ENCODE measurements at regions not wholly inside any gene's neighbourhood (a gene's known extent, or its start where the extent isn't known, plus 50 kb on each side); places are given as distances from the start of the nearest gene placed in this dataset.
"Not testable (repeated sequence)": the region's sequence is repeated elsewhere in the genome, so short reads cannot be mapped to it uniquely, and the experiment has no call there.

DNA sequence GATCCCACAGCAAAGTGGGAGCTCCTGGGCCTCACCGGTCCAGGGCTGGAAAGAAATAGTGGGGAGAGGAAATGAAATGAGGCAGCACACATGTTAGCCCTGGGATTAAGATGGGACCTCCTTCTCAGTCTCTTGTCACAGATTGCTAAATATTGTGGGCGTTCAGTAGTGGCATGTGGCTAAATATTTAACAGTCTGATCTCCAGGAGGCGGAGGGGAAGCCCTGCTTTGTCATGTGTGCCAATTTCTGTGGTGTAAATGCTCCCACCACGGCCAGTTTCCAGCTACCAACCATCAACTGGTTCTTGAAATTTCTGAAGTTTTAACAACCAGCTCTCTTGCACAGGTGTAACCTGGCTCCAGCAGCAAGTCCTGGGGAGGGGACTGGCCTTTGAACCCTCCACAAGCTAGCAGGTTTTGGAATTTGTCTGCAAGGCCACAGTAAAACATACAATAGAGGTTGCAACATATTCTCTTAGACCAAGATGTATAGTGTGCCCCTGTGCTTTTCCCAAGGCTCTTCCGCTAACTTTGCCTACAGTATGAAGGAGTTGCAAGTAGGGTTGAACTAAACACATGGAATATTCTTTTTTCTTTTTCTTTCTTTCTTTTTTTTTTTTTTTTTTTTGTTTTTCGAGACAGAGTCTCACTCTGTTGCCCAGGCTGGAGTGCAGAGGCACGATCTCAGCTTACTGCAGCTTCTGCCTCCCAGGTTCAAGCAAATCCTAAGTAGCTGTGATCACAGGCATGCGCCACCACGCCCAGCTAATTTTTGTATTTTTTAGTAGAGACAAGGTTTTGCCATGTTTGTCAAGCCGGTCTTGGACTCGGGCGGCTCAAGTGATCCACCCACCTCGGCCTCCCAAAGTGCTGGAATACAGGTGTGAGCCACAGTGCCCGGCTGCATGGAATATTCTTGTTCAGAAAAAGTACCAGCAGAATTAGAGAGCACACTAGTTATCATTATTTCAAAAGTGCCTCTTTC, 103.1 kb upstream of the PCBD1 start:
- peak; percentile 93 for DNase-seq

DNA sequence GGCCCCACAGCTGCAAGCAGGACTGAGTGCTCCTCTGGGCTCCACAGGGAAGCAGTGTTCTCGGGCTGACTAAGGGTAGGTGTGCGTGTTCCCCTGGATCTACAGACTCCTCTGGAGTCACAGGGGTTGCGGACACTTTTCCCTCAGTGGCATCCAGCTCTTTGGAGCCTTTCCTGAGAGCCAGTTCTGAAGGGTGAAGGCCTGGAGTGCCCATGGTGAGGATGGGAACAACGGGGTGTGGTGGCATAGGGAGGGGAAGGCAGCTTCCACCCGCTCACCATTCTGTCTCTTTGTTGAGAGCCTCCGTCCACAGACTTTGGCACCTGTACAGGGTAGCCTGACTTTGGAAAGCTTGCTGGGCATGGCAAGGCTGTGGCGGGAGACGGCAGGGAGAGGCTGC, 104.1 kb upstream of the PCBD1 start:
- DNase-seq, result no peak

DNA sequence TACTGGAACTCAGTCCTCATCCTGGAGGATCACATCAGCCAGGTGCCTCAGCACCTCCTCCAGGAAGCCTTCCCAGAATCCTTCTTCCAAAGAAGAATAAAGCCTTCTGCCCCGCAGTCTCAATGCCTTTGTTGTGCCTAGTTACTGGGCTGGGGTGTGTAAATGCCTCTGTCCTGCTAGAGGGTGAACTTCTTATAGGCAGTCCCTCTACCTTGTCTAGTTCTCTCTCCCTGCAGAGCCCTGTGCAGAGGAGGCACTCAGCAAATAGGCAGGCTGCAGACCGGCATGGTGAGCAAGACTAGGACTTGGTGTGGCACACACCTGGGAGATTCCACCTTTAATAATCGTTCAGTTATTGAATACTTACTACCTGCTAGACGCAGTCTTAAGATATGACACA, 104.7 kb upstream of the PCBD1 start:
- DNase-seq, result no peak

DNA sequence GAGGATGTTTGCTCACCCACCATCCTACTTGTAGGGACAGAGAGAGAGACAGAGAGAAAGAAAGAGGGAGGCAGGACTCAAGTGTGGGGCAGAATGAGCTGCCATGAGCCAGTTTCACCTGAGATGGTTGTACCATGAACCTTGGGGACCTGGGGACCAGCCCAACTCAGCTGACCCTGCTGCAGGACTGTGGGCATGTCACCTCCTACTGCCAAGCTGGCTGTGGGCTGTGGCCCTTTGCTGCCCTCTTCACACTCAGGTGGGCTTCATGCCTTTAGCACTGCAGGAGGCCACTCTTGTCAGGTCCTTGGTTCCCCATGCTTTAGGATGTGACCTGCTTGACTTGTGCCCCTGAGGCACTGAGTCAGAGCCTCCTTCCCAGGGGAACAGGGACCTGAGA, 108.2 kb upstream of the PCBD1 start:
- no peak for DNase-seq

DNA sequence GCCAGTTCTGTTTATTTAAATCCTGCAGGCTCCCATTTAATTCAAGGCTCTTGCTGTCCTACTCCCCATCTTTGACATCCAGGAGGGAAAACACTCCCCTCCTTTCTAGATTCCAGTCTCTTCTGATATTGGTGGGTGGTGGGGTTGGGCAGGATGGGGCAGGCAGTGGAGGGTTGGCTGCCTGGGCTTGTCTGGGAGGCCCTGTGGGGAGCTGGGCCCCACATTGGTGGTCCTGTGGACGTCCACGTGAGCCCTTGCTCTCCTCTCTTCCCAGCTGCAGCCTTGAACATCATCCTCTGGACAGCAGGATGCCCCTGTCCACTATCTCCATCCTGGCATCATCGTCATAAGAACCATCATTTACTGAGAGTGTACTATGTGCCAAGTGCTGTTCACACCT, 108.9 kb upstream of the PCBD1 start:
- DNase-seq, result no peak

DNA sequence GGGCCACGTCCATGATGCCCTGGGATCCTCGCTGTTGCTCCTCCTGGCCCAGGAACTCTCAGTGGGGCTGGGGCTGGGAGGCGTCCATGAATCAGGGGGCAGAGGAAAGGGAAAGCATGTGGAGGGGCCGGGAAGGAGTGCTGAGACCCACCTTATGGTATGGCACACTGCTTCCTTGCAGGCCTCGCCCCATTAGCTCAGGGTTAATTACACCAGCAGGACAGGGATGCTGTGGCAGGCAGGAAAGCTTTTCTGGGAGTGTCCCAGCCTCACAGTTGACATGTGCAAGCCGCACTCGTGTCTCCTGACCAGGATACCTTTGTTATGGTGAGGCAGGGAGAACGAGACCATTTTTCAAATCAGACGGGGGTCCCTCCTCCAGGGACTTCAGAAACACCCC, 109.7 kb upstream of the PCBD1 start:
- no peak for DNase-seq

DNA sequence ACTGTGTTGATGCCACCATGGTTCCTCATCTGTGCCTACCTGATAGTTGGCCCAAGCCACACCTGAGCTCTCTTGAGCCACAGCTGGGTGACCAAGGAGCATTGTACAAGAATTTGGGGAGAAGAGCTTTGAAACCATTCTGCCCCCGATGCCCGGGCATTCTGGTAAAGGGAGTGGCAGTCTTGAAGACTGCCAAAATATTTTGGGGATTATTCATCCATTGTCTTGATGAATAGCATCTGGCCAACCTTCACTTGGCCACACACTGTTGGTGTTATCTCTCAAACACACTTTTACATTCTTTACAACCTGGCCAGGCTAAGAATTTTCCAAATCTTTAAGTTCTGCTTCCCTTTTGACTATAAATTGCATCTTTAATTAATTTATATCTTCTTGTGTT, 113.1 kb upstream of the PCBD1 start:
- DNase-seq, result no peak

DNA sequence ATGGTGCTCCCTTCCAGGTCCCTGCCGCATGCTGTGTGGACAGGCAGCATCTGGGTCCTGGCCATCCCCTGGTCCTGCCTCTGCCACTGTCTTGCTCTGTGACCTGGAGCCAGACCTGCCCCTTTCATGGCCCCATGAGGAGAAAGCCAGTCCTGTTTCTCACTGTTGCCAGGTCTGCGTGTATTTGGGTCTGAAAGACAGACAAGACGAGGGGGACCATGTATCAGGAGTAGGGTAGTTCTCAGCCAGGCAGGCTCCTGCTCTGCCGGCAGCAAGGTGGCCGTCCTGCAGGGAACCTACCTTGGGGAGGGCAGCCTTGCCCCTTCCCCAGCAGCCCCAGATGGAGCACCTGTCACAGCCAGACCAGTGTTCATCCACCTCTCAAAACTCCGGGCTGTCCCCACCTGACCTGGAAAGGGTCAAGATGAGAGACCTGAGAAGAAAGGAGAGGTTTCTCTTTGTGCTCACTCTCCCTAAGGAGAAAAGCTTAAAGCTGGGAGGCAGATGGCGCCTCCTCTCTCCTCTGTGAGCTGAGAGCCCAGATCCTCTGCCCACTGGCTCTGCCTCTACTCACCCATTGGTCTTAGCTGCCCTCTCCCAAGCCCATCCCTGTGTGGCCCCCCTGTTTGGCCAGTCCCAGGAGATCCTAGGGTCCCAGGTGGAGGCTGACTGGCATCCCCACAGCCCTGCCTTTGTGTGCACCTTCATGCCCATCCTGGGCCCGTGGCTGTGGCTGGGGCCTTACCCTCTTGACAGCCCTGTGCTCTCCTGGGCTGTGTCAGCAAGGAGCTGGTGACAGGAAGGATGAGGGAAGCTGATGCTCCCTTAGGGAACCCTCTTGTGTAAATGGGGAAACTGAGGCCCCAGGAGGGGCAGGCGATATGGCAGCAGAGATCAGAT, 116.1 kb upstream of the PCBD1 start:
- no peak for DNase-seq

DNA sequence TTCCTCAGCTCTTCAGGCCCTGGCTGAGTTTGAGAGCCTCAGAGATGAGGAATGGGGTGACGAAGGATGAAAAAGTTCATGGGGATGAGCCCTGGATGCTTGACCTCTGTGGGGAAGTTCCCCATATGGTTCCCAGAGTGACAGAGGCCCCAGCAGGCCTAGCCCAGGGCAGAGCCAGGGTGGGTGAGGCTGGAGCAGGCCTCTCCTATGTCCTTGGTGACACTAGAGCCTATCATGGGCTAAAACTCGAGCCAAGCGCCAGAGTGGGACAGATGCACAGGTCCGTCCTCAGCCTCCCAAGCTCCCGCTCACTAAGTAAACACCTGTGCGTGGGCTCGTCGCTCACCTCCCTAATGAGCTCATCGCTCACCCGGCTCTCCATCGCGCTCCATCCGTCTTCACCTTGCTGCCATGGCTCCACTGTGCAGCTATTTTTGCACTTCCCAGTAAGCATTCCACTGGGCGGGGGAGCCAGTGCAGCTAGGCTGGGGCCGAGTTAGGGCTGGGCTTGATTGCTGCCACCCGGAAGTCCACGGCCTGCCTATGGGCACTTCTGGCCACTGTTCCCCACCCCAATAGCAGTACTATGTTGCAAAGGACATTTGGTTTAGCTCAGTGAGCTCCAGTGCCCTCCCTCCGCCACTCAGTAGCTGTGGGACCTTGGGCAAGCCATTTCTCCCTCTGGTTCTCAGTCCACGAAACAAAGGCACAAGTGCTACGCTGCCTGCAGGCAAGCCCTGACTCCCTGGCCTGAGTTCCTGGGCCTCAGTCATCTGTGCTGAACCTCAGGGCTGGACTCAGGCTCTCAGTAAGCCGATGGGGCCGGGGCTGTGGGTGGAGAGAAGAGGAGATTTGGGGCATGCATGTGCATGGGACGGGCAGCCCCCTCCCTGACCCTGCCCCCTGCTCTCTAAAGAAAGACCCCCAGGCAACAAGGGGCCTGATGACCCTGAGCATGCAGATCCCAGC, 117.3 kb upstream of the PCBD1 start:
- DNase-seq, result no peak

DNA sequence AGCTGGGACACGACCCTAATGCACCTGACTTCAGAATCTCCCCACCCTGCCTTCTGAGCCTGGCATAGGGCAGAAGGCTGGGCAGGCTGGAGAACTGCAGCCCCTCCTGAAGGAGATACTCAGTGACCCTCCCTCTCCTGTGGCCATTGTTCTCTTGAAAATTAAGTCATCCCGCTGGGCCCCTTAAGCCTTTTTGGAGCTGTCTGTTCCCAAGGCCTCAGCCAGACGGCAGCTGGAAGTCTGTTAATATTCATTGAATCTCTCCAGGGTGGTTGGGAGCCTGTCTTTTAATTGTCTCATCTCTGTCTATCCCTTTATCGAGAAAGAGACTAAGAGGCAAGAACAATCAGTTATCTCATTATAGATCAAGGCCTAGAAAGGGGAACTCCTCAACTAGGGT, 118.1 kb upstream of the PCBD1 start:
- DNase-seq, result no peak

DNA sequence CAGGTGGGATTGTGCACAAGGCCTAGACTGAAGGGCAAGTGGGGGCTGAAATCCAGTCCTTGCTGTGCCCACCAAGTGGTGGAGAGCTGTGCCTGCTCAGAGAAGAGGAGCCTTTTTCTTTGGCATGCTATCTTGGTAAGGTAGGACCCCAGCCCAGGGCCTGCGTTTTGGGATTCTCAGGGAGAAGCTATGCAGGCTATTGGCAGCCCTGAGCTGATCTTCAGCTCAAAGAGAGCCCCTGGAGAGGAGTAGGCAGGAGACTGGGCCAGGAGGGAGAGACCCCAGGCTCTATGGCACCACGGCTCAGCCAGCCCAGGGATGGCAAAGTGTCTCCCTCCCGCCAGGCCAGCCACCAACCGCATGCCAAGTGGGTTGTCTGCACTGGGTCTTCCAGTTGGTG, 119.2 kb upstream of the PCBD1 start:
- no peak for DNase-seq

DNA sequence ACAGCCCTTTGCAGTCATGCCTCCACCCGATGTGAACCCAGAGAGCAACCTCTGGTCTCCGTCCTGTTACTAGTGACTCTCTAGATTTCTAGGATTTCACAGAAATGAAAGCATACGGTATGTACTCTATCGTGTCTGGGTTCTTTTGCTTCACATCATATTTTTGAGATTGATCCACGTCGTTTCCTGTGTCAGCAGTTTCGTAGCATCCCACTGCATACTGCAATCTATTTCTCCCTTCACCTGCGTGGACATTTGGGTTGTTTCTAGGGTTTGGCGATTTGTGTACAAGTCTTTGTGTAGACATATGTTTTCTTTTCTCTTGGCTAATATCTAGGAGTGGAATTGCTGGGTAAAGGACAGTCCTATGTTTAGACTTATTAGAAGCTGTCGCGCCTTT, 119.8 kb upstream of the PCBD1 start:
- no peak for DNase-seq

DNA sequence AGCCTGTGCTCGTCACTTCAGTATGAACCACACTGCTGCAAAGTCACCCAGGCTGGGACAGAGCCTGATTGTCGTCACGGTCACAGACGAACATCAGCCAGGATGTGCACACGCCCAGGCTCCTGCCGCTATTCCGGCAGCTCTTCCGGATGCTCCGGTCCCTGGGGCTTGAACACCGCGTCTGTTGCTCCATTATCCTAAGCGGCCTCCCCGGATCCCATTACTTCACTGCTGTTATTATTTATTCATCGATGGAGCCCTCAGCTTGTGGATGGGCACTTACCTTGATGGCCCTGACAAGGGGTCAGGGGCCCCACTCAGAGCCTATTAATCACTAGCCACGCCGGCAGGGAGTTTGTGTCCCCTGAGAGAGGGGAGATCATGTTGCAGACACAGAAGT, 120.8 kb upstream of the PCBD1 start:
- DNase-seq, result no peak

DNA sequence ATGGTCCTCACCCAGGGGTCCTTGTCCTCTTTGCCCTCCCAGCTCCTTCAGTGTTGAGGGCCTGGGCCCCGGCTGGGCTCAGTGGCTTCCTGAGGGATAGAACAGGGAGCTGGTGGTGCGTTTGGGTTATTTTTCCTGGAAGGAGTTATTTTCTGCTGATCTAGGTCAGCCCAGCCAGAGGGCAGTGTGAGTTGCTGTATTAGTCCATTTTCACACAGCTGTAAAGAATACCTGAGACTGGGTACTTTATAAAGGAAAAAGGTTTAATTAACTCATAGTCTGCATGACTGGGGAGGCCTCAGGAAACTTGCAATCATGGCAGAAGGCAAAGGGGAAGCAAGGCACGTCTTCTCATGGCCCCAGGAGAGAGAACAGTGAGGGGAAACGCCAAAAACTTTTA, 122.4 kb upstream of the PCBD1 start:
- no peak for DNase-seq

DNA sequence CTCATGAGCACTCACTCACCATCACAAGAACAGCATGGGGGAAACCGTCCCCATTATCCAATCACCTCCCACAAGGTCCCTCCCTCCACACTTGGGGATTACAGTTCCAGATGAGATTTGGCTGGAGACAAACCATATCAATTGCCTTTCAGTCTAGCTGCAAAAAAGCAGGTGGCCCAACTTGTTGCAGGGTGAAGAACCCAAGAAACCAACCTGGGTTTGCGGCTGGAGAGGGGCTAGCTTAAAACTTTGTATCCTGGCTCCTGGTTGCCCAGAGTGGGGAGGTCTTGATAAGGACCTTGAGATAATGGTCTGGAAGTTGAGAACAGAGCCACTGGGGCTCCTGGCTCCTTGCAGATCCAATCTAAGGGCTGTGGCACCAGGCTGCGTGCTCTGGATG, 122.8 kb upstream of the PCBD1 start:
- DNase-seq, result no peak

DNA sequence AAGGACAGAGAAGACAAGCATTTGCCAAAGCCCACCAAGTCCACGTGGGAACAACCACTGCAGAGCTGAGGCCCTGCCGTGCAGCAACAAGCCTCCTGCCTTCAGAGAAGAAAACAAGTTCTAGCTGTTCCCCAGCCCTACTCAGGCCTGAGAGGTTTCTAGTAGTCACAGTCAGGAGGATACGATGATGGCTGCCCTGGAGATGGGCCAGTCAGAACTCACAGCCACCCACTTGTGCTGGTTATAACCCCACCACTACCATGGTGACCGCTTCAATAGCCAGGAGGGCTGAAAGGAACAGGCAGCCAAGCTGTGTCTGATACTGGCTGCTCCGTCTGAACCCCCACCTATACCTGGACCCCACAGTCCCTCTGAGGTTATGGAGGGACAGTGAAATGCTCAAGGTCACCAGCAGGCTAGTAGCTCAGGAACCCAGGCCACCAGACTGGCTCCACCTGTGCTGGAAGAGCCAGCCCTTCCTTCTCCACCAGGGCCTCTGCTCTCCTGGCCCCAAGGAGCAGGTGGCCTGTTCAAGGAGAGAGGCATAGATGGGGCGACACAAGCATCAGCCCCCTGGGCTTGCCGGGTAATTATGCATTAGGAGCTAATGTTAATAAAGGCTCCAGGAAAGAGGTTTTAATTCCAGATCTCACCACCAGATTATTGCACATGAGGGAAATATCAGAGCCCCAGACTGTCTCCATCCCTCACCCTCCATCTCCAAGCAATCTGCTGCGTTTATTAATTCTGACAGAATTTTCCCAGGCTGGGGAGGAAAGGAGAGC, 125.8 kb upstream of the PCBD1 start:
- no peak for DNase-seq

DNA sequence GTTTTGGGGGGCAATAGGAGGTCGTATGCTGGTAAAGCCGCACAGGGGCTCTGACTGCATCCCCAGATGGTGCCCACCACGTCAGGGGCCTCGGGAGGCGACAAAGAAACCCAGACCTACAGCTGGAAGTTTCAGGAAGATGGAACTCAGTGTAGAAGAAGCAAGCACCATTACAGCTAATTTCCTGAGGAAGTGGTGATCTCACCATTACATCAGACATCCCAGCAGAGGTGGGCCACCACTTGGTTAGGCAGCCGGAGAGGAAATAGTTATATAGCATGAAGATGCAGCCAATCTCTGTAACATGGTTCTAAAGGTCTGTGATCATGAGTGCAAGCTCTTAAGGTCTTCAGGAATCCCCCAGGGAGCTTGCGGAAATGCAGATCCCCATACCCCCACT, 127.3 kb upstream of the PCBD1 start:
- DNase-seq, result peak; percentile 53

DNA sequence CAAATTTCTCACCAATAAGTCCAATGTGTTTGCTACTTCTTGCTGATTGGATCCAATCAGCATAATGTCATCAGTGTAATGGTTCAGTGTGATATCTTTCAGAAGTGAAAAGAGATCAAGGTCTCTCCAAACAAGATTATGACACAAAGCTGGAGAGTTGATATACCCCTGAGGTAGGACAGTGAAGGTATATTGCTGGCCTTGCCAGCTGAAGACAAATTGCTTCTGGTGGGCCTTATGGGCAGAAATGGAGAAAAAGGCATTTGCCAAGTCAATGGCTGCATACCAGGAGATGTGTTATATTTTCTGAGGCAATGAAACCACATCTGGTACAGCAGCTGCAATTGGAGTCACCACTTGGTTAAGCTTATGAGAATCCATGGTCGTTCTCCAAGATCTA, 131.7 kb upstream of the PCBD1 start:
- DNase-seq, result not testable (repeated sequence)

DNA sequence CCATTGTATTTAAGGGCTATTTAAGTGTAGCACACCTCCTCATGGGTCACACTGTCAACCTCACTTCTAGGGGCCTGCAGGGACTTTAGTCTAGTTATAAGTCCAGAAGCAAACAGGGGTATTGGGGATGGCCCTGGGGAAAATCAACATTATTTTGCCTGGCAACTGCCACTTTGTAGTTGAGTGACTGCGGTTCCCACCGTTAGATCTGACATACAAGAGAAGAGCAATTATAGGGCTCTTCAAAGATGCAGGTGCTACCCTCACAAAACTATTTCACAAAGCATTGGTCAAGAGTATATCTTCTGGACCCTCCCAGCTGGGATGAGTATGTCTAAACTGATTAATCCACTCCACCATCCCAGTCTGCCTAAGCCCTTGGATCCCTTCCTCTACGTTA, 133.0 kb upstream of the PCBD1 start:
- no peak for DNase-seq

DNA sequence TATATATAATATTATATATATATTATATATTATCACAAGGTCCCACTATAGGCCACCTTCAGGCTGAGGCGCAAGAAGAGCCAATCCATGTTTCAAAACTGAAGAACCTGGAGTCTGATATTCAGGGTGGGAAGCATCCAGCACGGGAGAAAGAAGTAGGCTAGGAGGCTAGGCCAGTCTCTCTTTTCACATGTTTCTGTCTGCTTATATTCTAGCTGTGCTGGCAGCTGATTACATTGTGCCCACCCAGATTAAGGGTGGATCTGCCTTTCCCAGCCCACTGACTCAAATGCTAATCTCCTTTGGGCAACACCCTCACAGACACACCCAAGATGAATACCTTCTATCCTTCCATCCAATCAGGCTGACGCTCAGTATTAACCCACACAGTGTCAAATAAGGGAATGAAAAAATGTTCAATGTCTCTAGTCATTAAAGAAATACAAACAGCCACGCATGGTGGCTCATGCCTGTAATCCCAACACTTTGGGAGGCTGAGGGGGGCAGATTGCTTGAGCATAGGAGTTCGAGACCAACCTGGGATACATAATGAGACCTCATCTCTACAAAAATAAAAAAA, 135.4 kb upstream of the PCBD1 start:
- DNase-seq, result no peak

DNA sequence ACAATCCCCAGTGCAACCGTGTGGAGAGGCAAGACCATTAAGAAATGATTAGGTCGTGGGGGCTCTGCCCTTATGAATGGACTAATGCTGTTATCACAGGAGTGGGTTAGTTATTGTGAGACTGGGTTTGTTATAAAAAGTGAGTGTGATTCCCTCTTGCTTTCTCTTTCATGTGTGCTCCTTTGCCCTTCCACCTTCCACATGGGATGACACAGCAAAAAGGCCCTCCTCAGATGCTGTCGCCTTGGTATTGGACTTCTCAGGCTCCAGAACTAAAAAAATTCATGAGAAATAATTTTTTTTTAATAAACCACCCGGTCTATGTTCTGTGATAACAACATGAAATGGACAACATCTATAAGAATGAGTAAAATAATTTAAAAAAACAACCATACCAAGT, 136.1 kb upstream of the PCBD1 start:
- DNase-seq, result no peak

DNA sequence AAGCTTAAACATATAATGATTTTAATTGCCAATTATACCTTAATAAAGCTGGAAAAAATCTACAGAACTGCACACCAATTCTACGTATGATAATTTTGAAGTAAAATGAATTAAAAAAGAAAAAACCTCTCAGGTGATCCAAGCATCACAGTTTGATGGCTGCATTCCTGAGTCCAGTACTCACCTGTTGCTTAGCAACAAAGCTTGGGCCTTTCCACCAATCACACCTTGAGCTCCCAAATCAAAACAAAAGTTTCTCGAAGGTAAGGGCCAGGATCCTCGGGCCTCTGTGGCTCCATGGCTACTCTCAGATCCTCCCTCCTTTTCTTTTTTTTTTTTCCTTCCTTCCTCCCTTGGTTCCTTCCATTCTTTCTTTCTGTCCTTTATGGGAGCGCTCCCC, 137.2 kb upstream of the PCBD1 start:
- no peak for DNase-seq
